ENCODE measurements at regions not wholly inside any gene's neighbourhood (a gene's known extent, or its start where the extent isn't known, plus 50 kb on each side); places are given as distances from the start of the nearest gene placed in this dataset.

DNA sequence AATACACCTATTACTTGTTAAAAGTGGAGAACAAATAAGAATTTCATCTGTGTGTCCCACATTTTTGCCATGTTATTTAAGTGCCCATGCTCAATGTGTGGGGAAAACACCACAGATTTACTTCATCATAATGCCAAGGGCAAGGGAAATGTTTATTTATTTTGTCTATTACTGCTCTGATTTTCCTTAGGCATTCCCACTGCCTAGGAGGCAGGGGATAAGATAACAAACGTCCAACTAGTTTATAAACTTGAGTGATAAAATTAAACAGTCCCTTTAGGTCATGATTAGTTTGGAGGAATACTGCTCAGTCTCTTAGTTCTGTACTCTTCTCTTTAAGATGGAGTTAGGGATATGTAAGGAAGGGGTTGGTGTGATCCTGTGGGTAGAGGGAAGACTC lies 598.4 kb upstream of the MARCKS start:
- no peak for DNase-seq

DNA sequence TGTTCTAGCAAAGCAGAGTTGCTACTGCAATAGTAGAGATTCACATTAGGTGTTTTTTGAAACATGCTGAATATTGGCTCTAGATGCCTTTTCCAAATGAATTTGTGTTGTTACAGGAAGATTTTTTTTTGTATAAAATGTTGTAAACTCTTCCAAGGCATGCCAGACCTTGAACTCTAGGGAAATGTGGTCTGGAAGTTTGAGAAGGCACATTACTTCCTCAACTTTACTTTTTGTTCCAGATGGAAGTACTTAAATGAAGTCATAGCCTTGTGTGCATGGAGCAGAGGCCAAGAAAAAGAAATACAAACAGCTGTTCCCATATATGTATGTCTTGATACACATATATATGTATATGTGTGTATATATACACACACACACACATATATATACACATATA lies 585.7 kb upstream of the MARCKS start:
- DNase-seq: no peak

DNA sequence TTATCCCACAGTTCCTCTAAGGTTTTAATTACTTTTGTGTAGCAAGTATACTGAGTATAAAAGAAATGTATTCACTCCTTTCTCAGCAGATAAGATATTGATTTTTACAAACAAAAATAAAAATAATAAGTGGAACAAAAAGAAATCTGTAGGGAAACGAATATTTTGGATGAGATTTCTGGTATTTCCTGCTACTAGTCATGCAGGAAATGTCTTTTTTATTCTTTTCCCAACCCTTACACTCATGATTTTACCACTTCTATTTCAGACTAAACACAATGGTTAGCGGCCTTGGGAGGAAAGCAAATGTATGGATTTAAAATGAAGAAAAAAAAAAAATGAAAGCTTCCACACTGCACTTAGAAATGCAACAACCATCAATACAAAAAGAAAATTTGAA lies 580.5 kb upstream of the MARCKS start:
- DNase-seq: no peak

DNA sequence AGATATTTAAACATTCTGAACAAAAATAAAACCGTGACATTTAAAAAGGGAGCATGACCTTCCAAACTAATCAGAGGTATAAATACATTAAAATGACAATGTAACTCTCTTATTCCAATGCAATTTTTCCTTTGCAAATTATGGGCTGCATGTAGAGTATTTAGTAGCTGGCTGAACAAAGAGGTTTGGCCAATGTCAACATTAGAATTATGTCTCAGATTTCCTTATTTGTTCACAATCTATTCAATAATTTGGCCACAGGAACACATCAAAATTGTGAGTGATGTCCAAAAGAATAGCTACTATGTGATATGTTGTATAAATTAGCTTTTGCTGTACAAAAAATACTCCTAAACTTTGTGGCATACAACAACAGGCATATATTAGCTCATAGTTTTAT lies 580.0 kb upstream of the MARCKS start:
- no peak for DNase-seq

DNA sequence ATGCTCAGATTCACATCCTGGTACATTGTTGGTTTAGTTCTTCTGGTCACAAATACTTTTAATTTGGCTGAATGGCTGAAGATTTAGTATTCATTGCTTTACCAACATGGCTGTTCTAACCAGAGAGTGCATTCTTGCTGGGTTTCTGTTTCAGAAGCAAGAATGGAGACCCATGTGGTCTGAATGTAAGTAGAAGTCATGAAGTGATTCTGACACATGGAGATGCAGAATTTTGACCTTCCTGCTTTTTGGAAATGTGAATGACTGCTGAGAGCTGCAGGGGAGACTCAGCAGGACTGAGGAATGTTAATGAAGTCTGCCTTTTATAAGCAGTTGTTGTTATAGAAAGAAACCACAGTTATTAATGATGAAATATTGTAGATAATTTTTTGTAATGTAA lies 576.1 kb upstream of the MARCKS start:
- no peak for DNase-seq

GRCh38 chr6:113281431-113281830 lies 575.7 kb upstream of the MARCKS start:
- no peak for DNase-seq

GRCh38 chr6:113287396-113287795 lies 569.7 kb upstream of the MARCKS start:
- no peak for DNase-seq

DNA sequence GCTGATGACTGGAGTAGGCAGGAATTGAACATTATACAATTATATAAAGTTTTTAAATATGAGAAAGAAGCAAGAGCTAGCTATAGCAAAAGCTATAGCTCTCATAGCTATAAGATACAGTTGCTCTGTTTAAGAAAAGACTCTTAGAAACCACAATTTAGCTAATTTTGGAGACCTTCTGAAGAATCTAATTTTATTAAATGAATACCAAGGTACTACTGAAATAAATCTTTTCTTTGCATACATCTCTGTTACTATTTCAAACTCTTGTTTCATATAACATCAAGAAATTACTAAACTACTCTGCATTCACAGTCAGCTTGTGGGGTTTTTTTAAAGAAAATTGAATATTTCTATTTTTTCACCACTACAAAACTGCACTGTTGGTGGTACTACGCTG lies 568.7 kb upstream of the MARCKS start:
- no peak for DNase-seq

- DNase-seq: no peak
Measured at GRCh38 chr6:113289166-113289565, 568.0 kb upstream of the MARCKS start.

DNA sequence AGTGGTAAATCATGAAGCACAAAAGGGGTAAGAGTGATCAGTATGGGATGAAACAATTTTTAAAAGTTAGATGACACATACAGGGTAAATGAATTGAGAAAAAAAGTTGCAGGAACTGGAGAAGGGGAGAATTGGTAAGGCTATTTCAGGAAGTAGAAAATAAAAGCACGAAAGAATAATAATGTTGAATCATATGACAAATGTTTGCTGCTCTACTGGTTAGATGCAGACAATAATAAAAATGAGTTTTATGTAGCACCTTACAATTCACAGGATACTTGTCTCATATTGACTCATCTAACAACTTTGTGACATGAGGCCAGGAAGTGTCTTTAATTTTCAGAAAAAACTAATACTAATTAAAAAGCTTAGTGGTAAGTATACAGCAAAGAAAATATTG lies 566.5 kb upstream of the MARCKS start:
- DNase-seq: no peak

DNA sequence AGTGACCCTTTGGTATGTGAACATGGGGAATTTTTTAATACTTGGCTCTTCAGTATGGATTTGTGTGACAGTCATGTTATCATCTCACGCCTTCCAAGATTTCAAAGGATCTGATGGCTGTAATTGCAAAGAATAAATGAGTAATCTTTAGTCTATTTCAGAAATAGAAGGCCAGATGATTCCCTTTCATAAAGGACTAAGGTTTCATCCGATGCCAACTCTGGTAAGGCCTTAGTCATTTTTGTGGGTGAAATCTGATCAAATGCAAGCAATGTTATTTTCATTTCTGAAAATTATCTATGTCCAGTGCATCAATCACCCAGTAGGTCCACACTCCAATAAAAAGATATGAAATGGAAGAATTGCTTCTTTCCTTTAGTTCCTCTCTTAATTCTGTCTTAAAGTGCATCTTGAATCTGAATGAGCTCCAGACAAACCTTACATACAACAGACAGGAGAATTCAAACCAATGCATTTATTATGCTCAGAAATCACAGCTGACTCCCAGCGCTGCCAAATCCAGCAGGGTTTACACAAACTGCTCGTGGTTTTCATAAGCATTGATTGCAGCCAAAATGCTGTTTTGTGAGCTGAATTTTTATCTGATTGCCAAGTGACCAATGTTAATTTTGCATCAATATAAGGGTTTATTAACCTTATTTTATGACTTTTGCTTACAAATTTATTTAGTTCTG lies 565.2 kb upstream of the MARCKS start:
- no peak for DNase-seq

- no peak for DNase-seq
Measured at GRCh38 chr6:113292646-113293422, 564.3 kb upstream of the MARCKS start.

DNA sequence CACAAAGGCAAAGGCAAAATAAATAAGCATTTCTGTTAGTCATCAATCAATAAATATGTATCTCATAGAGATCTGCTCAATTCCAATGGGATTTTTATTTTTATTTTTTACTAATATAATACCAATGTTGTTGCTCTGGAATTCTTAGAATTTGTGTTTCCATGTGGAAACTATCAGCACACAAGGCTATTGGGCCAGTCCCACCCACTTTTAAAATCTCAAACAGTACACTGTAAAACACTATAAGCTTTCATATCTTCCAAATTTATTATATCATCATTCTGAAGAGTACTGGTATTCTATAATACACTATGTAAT lies 563.8 kb upstream of the MARCKS start:
- no peak for DNase-seq

GRCh38 chr6:113299531-113299930 lies 557.6 kb upstream of the MARCKS start:
- no peak for DNase-seq

GRCh38 chr6:113301651-113302050 lies 555.5 kb upstream of the MARCKS start:
- no peak for DNase-seq

DNA sequence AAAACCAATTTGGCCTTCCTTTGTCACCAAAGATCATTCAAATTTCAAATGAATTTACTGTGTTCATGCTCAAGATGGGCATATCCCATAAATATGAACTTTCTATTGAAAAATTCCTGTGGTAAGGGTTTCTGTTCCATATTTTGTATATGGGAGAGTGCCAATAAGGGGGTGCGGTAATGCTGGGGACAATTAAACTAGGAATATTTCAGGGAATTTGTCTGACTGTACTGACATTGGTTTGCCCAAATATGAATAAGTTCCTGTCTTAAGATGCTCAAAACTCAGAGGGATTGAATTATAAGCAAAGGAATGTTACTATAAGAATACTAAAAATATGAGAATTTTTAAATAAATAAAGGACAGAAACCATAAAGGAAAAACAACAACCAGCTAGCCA lies 553.0 kb upstream of the MARCKS start:
- DNase-seq: no peak

- DNase-seq: peak; percentile 25 to 51
Measured at GRCh38 chr6:113306552-113307145, 550.5 kb upstream of the MARCKS start.

- no peak for DNase-seq
Measured at GRCh38 chr6:113308266-113308665, 548.9 kb upstream of the MARCKS start.

DNA sequence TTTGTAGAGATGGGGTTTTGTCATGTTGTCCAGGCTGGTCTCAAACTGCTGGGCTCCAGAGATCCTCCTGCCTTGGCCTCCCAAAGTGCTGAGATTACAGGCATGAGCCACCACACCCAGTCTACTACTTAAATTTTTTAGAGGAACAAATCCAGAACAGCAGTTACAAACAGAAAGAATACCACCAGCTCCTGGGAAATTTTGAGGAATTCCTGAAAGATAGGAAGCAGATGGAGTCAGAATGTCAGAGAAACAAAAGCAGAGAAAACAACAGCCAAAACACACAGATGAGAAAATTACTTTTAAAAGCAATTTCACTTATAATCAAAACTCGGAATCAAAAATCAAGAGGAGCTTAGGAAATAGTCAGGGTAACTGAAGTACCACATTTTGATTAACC lies 543.3 kb upstream of the MARCKS start:
- DNase-seq: no peak

- no peak for DNase-seq
Measured at GRCh38 chr6:113315165-113315564, 542.0 kb upstream of the MARCKS start.

DNA sequence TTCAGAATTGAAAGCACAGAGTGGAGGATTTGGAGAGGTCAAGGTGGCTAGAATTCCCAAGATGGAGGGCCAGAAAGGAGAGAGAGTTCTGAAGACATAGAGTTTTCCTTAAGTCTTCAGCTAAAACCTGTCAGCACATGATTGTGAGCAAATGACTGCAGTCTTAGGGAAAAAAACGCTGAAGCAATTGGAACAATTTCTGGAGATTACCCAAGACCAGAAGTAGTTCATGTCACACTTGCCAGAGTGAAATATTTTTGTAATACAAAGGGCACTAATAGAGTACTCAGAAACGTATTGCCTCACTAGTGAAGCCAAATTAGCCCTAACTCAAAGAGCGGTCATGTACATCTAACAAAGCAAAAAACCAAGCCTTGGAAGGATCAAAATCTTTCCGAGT lies 541.3 kb upstream of the MARCKS start:
- DNase-seq: no peak

DNA sequence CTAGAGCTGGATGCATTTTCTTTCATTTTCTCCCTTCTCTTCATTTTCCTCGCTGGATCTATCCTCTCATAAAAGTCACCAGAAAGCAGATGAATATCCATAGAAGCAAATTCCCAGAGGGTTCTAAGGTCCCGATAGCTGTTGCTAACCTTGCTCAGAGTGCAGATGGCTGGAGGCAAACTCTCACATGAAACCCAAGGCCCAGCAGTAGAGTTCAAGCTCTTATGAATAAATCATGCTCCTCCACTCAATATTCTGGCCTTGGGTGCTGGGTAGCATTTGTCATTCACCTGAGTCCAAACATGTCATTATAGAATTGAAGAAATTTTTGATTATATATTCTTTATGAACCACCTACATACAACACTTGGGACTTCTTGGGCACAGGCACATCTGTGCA lies 539.7 kb upstream of the MARCKS start:
- no peak for DNase-seq

- DNase-seq: no peak
Measured at GRCh38 chr6:113317891-113318574, 539.1 kb upstream of the MARCKS start.

GRCh38 chr6:113318575-113318917 lies 538.6 kb upstream of the MARCKS start:
- no peak for DNase-seq
